ENCODE measurements at regions not wholly inside any gene's neighbourhood (a gene's known extent, or its start where the extent isn't known, plus 50 kb on each side); places are given as distances from the start of the nearest gene placed in this dataset.

GRCh38 chr7:132023466-132023865 is 467.0 kb upstream of the PODXL start (continued):
- no peak for TF ChIP-seq SMC3 (IDR thresholded peaks at IDR 0.05)
- TF ChIP-seq, protein P1, sequence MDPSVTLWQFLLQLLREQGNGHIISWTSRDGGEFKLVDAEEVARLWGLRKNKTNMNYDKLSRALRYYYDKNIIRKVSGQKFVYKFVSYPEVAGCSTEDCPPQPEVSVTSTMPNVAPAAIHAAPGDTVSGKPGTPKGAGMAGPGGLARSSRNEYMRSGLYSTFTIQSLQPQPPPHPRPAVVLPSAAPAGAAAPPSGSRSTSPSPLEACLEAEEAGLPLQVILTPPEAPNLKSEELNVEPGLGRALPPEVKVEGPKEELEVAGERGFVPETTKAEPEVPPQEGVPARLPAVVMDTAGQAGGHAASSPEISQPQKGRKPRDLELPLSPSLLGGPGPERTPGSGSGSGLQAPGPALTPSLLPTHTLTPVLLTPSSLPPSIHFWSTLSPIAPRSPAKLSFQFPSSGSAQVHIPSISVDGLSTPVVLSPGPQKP (IDR thresholded peaks at IDR 0.05; ENCODE audit: low read depth, low read length): no peak
- no peak for TF ChIP-seq NPAS2 (CRISPR knock-in tag; IDR thresholded peaks at IDR 0.05; ENCODE audit: borderline replicate concordance)
- TF ChIP-seq FOXS1 (CRISPR knock-in tag; IDR thresholded peaks at IDR 0.05): no peak

GRCh38 chr7:132022188-132022587 is 465.8 kb upstream of the PODXL start:
- ChIA-PET POLR2A (no interaction called here), CTCF (interaction anchor here (0.6 kb wide), 2 partner anchors 9 to 75 kb away, joined by 3 to 4 read pairs; no protein-coding TSS in a partner anchor)
- Histone ChIP-seq H3K4me1 (peaks cover 3% of the 10 kb centered on the region; the same call in 1 of the 3 replicates), H3K4me3 (no peak overlapping the region), H3K27ac (no peak overlapping the region), H3K4me2 (no peak overlapping the region), H3K9me3 (no peaks in the 10 kb centered on the region)
- FAIRE-seq: no peak
- ATAC-seq: no peak
- TF ChIP-seq FOXS1 (CRISPR knock-in tag; IDR thresholded peaks at IDR 0.05): no peak
- no peak for TF ChIP-seq HOXB13 (CRISPR knock-in tag; IDR thresholded peaks at IDR 0.05; ENCODE audit: low read depth)
- no peak for TF ChIP-seq BCL3 (IDR thresholded peaks at IDR 0.05)
- no peak for TF ChIP-seq SMC3 (IDR thresholded peaks at IDR 0.05)
- TF ChIP-seq RNF2 (IDR thresholded peaks at IDR 0.05; ENCODE audit: borderline replicate concordance, low read depth): no peak
- no peak for TF ChIP-seq MAZ (IDR thresholded peaks at IDR 0.05; ENCODE audit: borderline replicate concordance, low read depth, low read length)
- no peak for TF ChIP-seq JUN (IDR thresholded peaks at IDR 0.05)
- no peak for TF ChIP-seq NFE2L2 (conservative IDR thresholded peaks at IDR 0.05; ENCODE audit: low read length)
- TF ChIP-seq EHMT2 (IDR thresholded peaks at IDR 0.05; ENCODE audit: low read depth): no peak
- no peak for TF ChIP-seq HOXA7 (CRISPR knock-in tag; IDR thresholded peaks at IDR 0.05)
- no peak for TF ChIP-seq TFCP2L1 (CRISPR knock-in tag; IDR thresholded peaks at IDR 0.05)
- no peak for TF ChIP-seq GATA3 (IDR thresholded peaks at IDR 0.05; ENCODE audit: borderline replicate concordance)
- TF ChIP-seq EP300 (IDR thresholded peaks at IDR 0.05): no peak
- no peak for TF ChIP-seq HES2 (IDR thresholded peaks at IDR 0.05)
- DNase-seq (ENCODE audit: low read depth in 1 of 2, low spot score in 1 of 2): no peak
- 16% methylated on average over 1 of the region's 1 CpG for WGBS (ENCODE audit: missing lambda C conversion rate)

DNA sequence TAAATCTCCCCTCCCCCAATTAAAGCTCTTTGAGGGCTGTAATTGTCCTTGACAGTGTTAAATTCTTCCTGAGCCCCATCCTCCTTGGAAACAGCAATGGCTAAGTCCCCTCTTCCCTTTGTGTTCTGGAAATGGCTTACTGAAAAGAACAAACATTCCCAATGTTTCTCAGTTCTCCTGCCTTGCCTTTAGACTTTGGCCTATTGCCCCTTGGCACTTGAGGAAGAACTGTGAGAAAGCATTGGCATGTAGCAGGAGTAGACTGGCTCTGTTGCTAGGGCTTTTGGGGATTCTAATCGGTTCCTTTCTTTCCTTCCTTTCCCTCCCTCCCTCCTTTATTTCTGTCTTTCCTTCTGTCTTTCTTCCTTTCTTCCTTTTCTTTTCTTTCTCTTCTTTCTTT is 463.3 kb upstream of the PODXL start:
- 63% methylated on average over 1 of the region's 1 CpG for WGBS (ENCODE audit: missing lambda C conversion rate)
- Histone ChIP-seq H3K9me3 (peaks cover 5% of the 10 kb centered on the region), H3K4me1 (peaks cover 3% of the 10 kb centered on the region; the same call in 1 of the 3 replicates), H3K4me3 (no peak overlapping the region), H3K27ac (no peak overlapping the region), H3K4me2 (no peak overlapping the region)
- TF ChIP-seq POLR2AphosphoS2 (conservative IDR thresholded peaks at IDR 0.05; ENCODE audit: low read length) (no peak), NFE2L2 (conservative IDR thresholded peaks at IDR 0.05; ENCODE audit: low read length) (no peak), NPAS2 (CRISPR knock-in tag; IDR thresholded peaks at IDR 0.05; ENCODE audit: borderline replicate concordance) (no peak), RAD21 (conservative IDR thresholded peaks at IDR 0.05 in 1 of 2, IDR thresholded peaks at IDR 0.05 in 1 of 2) (no peak), PHF8 (IDR thresholded peaks at IDR 0.05; ENCODE audit: borderline replicate concordance, low read depth) (no peak), NR3C1 (IDR thresholded peaks at IDR 0.05) (no peak), GATA3 (IDR thresholded peaks at IDR 0.05; ENCODE audit: borderline replicate concordance) (no peak), RARB (CRISPR knock-in tag; IDR thresholded peaks at IDR 0.05) (no peak), RNF2 (IDR thresholded peaks at IDR 0.05; ENCODE audit: borderline replicate concordance, low read depth) (no peak), EHF (CRISPR knock-in tag; IDR thresholded peaks at IDR 0.05) (no peak), RCOR1 (IDR thresholded peaks at IDR 0.05; ENCODE audit: low read depth, low read length) (no peak), HDAC2 (IDR thresholded peaks at IDR 0.05) (no peak), USF2 (IDR thresholded peaks at IDR 0.05) (no peak), ZNF302 (CRISPR knock-in tag; IDR thresholded peaks at IDR 0.05) (no peak), BCL3 (IDR thresholded peaks at IDR 0.05) (no peak), ZSCAN20 (CRISPR knock-in tag; IDR thresholded peaks at IDR 0.05) (no peak), BHLHE40 (IDR thresholded peaks at IDR 0.05; ENCODE audit: low read depth, low read length) (no peak), FOXS1 (CRISPR knock-in tag; IDR thresholded peaks at IDR 0.05) (no peak)
- TF ChIP-seq, protein P1 (IDR thresholded peaks at IDR 0.05; ENCODE audit: low read depth, low read length): no peak
- ChIA-PET POLR2A (no interaction called here), CTCF (no interaction called here)
- DNase-seq (ENCODE audit: low read depth in 1 of 2, low spot score in 1 of 2) (no peak), ATAC-seq (no peak), FAIRE-seq (peak; percentile 23)

All from A549 (cell line).